ENCODE measurements at regions not wholly inside any gene's neighbourhood (a gene's known extent, or its start where the extent isn't known, plus 50 kb on each side); places are given as distances from the start of the nearest gene placed in this dataset.
A peak's percentile ranks its signal among the peaks of the same experiment; 100 is the strongest.

GRCh38 chr7:94087664-94088352 is 83.7 kb upstream of the BET1 start:
- H3K4me3 Mint-ChIP-seq: peak overlapping the region; percentile 53
- ATAC-seq (peak; percentile 64 to 96 (median 82)), DNase-seq (peak in 1 of 2 donors; percentile 76)
- no peaks in the 10 kb centered on the region for H3K9me3 ChIP-seq (ENCODE audit: control insufficient read depth, insufficient read depth, low read length)
- H3K36me3 Mint-ChIP-seq: no peaks in the 10 kb centered on the region
- 4% methylated on average over 4 of the region's 6 CpGs for WGBS (ENCODE audit: insufficient coverage)
- no peak overlapping the region for H3K27ac Mint-ChIP-seq
- H3K27ac ChIP-seq (ENCODE audit: low read length): no peak overlapping the region
- peaks cover 43 to 69% of the 10 kb centered on the region in 2 donors for H3K27me3 Mint-ChIP-seq (ENCODE audit: low read depth in 2 of 2)
- intact Hi-C loops (cut with micrococcal nuclease): loop anchor here (1.0 to 5.0 kb wide), 2 partner anchors 185 to 841 kb away; no protein-coding TSS in a partner anchor
- H3K4me3 ChIP-seq (ENCODE audit: low read length): no peak overlapping the region
- no peaks in the 10 kb centered on the region for H3K27me3 ChIP-seq (ENCODE audit: control insufficient read depth, insufficient read depth, low read length)
- peaks cover 6 to 10% of the 10 kb centered on the region in 2 donors for H3K4me1 Mint-ChIP-seq
- TF ChIP-seq CTCF (IDR thresholded peaks at IDR 0.05): peak; percentile 72
- H3K36me3 ChIP-seq (ENCODE audit: control insufficient read depth, insufficient read depth, low read length): no peaks in the 10 kb centered on the region
- H3K4me1 ChIP-seq (ENCODE audit: control insufficient read depth, insufficient read depth, low read length): no peaks in the 10 kb centered on the region
- no peaks in the 10 kb centered on the region for H3K9me3 Mint-ChIP-seq

- no peak overlapping the region for H3K4me3 ChIP-seq (ENCODE audit: low read length)
- ATAC-seq (no peak), DNase-seq (no peak)
- no peaks in the 10 kb centered on the region for H3K9me3 ChIP-seq (ENCODE audit: control insufficient read depth, insufficient read depth, low read length)
- Mint-ChIP-seq H3K27me3 (ENCODE audit: low read depth in 2 of 2) (peaks cover 45 to 72% of the 10 kb centered on the region in 2 donors), H3K27ac (no peak overlapping the region), H3K36me3 (no peaks in the 10 kb centered on the region), H3K4me1 (peaks cover 6 to 10% of the 10 kb centered on the region in 2 donors), H3K4me3 (no peak overlapping the region), H3K9me3 (no peaks in the 10 kb centered on the region)
- no peak overlapping the region for H3K27ac ChIP-seq (ENCODE audit: low read length)
- no peaks in the 10 kb centered on the region for H3K36me3 ChIP-seq (ENCODE audit: control insufficient read depth, insufficient read depth, low read length)
- H3K4me1 ChIP-seq (ENCODE audit: control insufficient read depth, insufficient read depth, low read length): no peaks in the 10 kb centered on the region
- no peak for TF ChIP-seq CTCF (IDR thresholded peaks at IDR 0.05)
- H3K27me3 ChIP-seq (ENCODE audit: control insufficient read depth, insufficient read depth, low read length): no peaks in the 10 kb centered on the region
- intact Hi-C loops (cut with micrococcal nuclease): loop anchor here (5.0 kb wide), 1 partner anchor 841 kb away; no protein-coding TSS in a partner anchor
Measured at GRCh38 chr7:94088560-94088959, 84.4 kb upstream of the BET1 start.

GRCh38 chr7:94089806-94090205 is 85.7 kb upstream of the BET1 start:
- intact Hi-C loops (cut with micrococcal nuclease): loop anchor here (5.0 kb wide), 1 partner anchor 843 kb away; no protein-coding TSS in a partner anchor
- H3K36me3 ChIP-seq (ENCODE audit: control insufficient read depth, insufficient read depth, low read length): no peaks in the 10 kb centered on the region
- H3K4me3 ChIP-seq (ENCODE audit: low read length): no peak overlapping the region
- peaks cover 42 to 71% of the 10 kb centered on the region in 2 donors for H3K27me3 Mint-ChIP-seq (ENCODE audit: low read depth in 2 of 2)
- H3K4me3 Mint-ChIP-seq: no peak overlapping the region
- no peaks in the 10 kb centered on the region for H3K27me3 ChIP-seq (ENCODE audit: control insufficient read depth, insufficient read depth, low read length)
- 78% methylated on average over 4 of the region's 4 CpGs for WGBS (ENCODE audit: insufficient coverage)
- H3K36me3 Mint-ChIP-seq: no peaks in the 10 kb centered on the region
- H3K27ac ChIP-seq (ENCODE audit: low read length): no peak overlapping the region
- DNase-seq: no peak
- H3K9me3 Mint-ChIP-seq: no peaks in the 10 kb centered on the region
- no peak for TF ChIP-seq CTCF (IDR thresholded peaks at IDR 0.05)
- peaks cover 6 to 10% of the 10 kb centered on the region in 2 donors for H3K4me1 Mint-ChIP-seq
- no peaks in the 10 kb centered on the region for H3K9me3 ChIP-seq (ENCODE audit: control insufficient read depth, insufficient read depth, low read length)
- H3K27ac Mint-ChIP-seq: no peak overlapping the region
- no peak for ATAC-seq
- no peaks in the 10 kb centered on the region for H3K4me1 ChIP-seq (ENCODE audit: control insufficient read depth, insufficient read depth, low read length)

GRCh38 chr7:94092980-94093379 is 88.8 kb upstream of the BET1 start:
- Mint-ChIP-seq H3K27ac (no peak overlapping the region), H3K4me3 (no peak overlapping the region), H3K4me1 (peaks cover 0 to 3% of the 10 kb centered on the region in 2 donors), H3K27me3 (ENCODE audit: low read depth in 2 of 2) (peaks cover 32 to 75% of the 10 kb centered on the region in 2 donors), H3K9me3 (no peaks in the 10 kb centered on the region), H3K36me3 (no peaks in the 10 kb centered on the region)
- Histone ChIP-seq H3K27me3 (ENCODE audit: control insufficient read depth, insufficient read depth, low read length) (peaks cover 3% of the 10 kb centered on the region), H3K27ac (ENCODE audit: low read length) (no peak overlapping the region), H3K4me3 (ENCODE audit: low read length) (no peak overlapping the region), H3K4me1 (ENCODE audit: control insufficient read depth, insufficient read depth, low read length) (no peaks in the 10 kb centered on the region), H3K36me3 (ENCODE audit: control insufficient read depth, insufficient read depth, low read length) (no peaks in the 10 kb centered on the region), H3K9me3 (ENCODE audit: control insufficient read depth, insufficient read depth, low read length) (no peaks in the 10 kb centered on the region)
- DNase-seq (no peak), ATAC-seq (no peak)
- intact Hi-C loops (cut with micrococcal nuclease): no loop called here
- WGBS (ENCODE audit: insufficient coverage): 73% methylated on average over 1 of the region's 1 CpG
- TF ChIP-seq CTCF (IDR thresholded peaks at IDR 0.05): no peak

Measured in natural killer cell (primary cell).